Keratinocyte (primary cell): ENCODE measurements at regions not wholly inside any gene's neighbourhood (a gene's known extent, or its start where the extent isn't known, plus 50 kb on each side); places are given as distances from the start of the nearest gene placed in this dataset.

ENCODE experiments used
- DNase-seq: peaks from one replicate; pipeline ENCODE4 v3.0.0-alpha.2; 2011; ENCODE audit warnings: low read depth, missing footprints, low spot score
- FAIRE-seq: peaks from 2 replicates; lab custom pipeline; 2011; peaks lifted over from hg19 to GRCh38; lab: Jason Lieb, UNC
- H2AFZ ChIP-seq: 2 replicates; pipeline ENCODE4 v1.6.0; 2012; ENCODE audit warnings: low read length, control low read depth, inconsistent platforms; ENCODE audit not compliant: control insufficient read depth
- H3K27ac ChIP-seq: 2 replicates; pipeline ENCODE4 v1.5.1; 2011; ENCODE audit warnings: low read length; ENCODE audit not compliant: control insufficient read depth, insufficient read depth
- H3K27me3 ChIP-seq: 3 replicates; pipeline ENCODE4 v1.6.0; 2011; ENCODE audit warnings: low read length; ENCODE audit not compliant: control insufficient read depth, insufficient read depth; ENCODE audit errors: extremely low read depth
- H3K36me3 ChIP-seq, 2 experiments: 2 replicates in 1 of 2; 3 replicates in 1 of 2; pipeline ENCODE4 v1.5.1; 2011; ENCODE audit warnings: low read length in 2 of 2, mild to moderate bottlenecking in 1 of 2; ENCODE audit not compliant: control insufficient read depth in 2 of 2, insufficient read depth in 2 of 2; ENCODE audit errors: extremely low read depth in 1 of 2
- H3K4me1 ChIP-seq: 3 replicates; pipeline ENCODE4 v1.5.1; 2011; ENCODE audit warnings: low read length; ENCODE audit not compliant: control insufficient read depth, insufficient read depth; ENCODE audit errors: extremely low read depth
- H3K4me2 ChIP-seq: 3 replicates; pipeline ENCODE4 v1.6.0; 2011; ENCODE audit warnings: low read depth, low read length; ENCODE audit not compliant: control insufficient read depth, insufficient read depth; ENCODE audit errors: extremely low read depth
- H3K4me3 ChIP-seq, 3 experiments: fragments of 200-600 bp in 1 of 3; sonication (generic) in 1 of 3; 2 replicates in 2 of 3; 3 replicates in 1 of 3; pipeline ENCODE4 v1.5.1; 2011 to 2016; ENCODE audit warnings: low read length in 3 of 3, mild to moderate bottlenecking in 3 of 3, control low read depth in 2 of 3, inconsistent platforms in 1 of 3, low read depth in 1 of 3, mixed read lengths in 1 of 3, mixed run types in 1 of 3, moderate library complexity in 1 of 3; ENCODE audit not compliant: control insufficient read depth in 2 of 3, insufficient read depth in 2 of 3; ENCODE audit errors: extremely low read depth in 1 of 3
- H3K79me2 ChIP-seq: 2 replicates; pipeline ENCODE4 v1.6.0; 2012; ENCODE audit warnings: low read length; ENCODE audit not compliant: control insufficient read depth, insufficient read depth
- H3K9ac ChIP-seq: 3 replicates; pipeline ENCODE4 v1.6.0; 2011; ENCODE audit warnings: low read length; ENCODE audit not compliant: control insufficient read depth, insufficient read depth; ENCODE audit errors: extremely low read depth
- H3K9me1 ChIP-seq: 3 replicates; pipeline ENCODE4 v1.6.0; 2011; ENCODE audit warnings: low read length; ENCODE audit not compliant: control insufficient read depth, insufficient read depth; ENCODE audit errors: extremely low read depth
- H3K9me3 ChIP-seq: 2 replicates; pipeline ENCODE4 v1.5.1; 2012; ENCODE audit warnings: low read depth, low read length; ENCODE audit not compliant: control insufficient read depth
- H4K20me1 ChIP-seq: 3 replicates; pipeline ENCODE4 v1.6.0; 2011; ENCODE audit warnings: low read length; ENCODE audit not compliant: control insufficient read depth, insufficient read depth; ENCODE audit errors: extremely low read depth
- CTCF ChIP-seq, 3 experiments: IDR thresholded peaks in 1 of 3; conservative IDR thresholded peaks in 1 of 3; optimal IDR thresholded peaks in 1 of 3; 2 replicates in 2 of 3; 3 replicates in 1 of 3; pipeline versions ENCODE3 to v1.5.1; 2011; ENCODE audit warnings: low read length in 3 of 3, mild to moderate bottlenecking in 3 of 3, moderate library complexity in 2 of 3, control low read depth in 1 of 3, inconsistent platforms in 1 of 3; ENCODE audit not compliant: insufficient read depth in 2 of 3; ENCODE audit errors: extremely low read depth in 1 of 3
- EZH2 ChIP-seq: IDR thresholded peaks from one replicate; pipeline ENCODE4 v1.6.1; 2012; ENCODE audit warnings: inconsistent platforms, mild to moderate bottlenecking, low read length, moderate library complexity
- dilution Hi-C: fragments of 300-500 bp; cut with MboI; formaldehyde crosslinking; loops from one replicate; pipeline ENCODE4 v1.7.0; 2020; ENCODE audit warnings: low sequenced_read_pairs; ENCODE audit not compliant: extremely low pct_ligation_motif_present

GRCh38 chr1:81519987-81520386 lies 280.7 kb upstream of the ADGRL2 start:
- TF ChIP-seq CTCF (optimal IDR thresholded peaks at IDR 0.05 in 1 of 3, IDR thresholded peaks at IDR 0.05 in 1 of 3, conservative IDR thresholded peaks at IDR 0.05 in 1 of 3; ENCODE audit: extremely low read depth in 1 of 3, insufficient read depth in 2 of 3, low read length in 3 of 3) (no peak), EZH2 (no peak)
- Histone ChIP-seq H3K4me1 (no peaks in the 10 kb centered on the region), H4K20me1 (no peaks in the 10 kb centered on the region), H2AFZ (no peak overlapping the region), H3K27ac (no peak overlapping the region), H3K4me2 (no peak overlapping the region), H3K9me1 (no peaks in the 10 kb centered on the region), H3K79me2 (no peaks in the 10 kb centered on the region), H3K9me3 (no peaks in the 10 kb centered on the region), H3K27me3 (no peaks in the 10 kb centered on the region), H3K36me3 (no peaks in the 10 kb centered on the region), H3K4me3 (no peak overlapping the region), H3K9ac (no peak overlapping the region)
- DNase-seq = no peak
- dilution Hi-C loops = no loop called here
- no peak for FAIRE-seq

DNA sequence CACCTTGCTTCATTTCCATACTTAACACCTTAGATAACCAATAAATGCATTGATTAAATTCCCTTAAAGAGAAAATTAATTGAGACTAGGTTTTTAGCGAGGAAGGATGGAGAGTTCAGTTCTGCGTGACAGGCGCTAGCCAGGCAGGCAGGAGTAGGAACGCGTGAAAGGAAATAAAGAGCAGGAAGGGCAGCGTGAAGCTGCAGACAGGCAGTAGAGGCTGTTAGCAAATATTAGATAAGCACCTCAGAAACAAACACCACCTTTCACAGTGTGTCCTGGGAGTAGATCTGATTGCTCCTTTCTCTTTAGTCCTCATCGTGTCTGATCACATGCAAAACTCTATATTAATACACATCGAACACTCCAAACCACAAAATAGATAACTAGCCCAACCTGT lies 282.7 kb upstream of the ADGRL2 start:
- TF ChIP-seq EZH2 (no peak), CTCF (optimal IDR thresholded peaks at IDR 0.05 in 1 of 3, IDR thresholded peaks at IDR 0.05 in 1 of 3, conservative IDR thresholded peaks at IDR 0.05 in 1 of 3; ENCODE audit: extremely low read depth in 1 of 3, insufficient read depth in 2 of 3, low read length in 3 of 3) (no peak)
- Histone ChIP-seq H3K4me3 (no peak overlapping the region), H3K36me3 (no peaks in the 10 kb centered on the region), H3K79me2 (no peaks in the 10 kb centered on the region), H4K20me1 (no peaks in the 10 kb centered on the region), H3K9me3 (no peaks in the 10 kb centered on the region), H3K27me3 (no peaks in the 10 kb centered on the region), H3K9ac (no peak overlapping the region), H3K4me1 (no peaks in the 10 kb centered on the region), H3K27ac (no peak overlapping the region), H3K4me2 (no peak overlapping the region), H3K9me1 (no peaks in the 10 kb centered on the region), H2AFZ (no peak overlapping the region)
- DNase-seq (no peak), FAIRE-seq (no peak)
- dilution Hi-C loops = no loop called here
